H1 (cell line): ENCODE measurements at regions not wholly inside any gene's neighbourhood (a gene's known extent, or its start where the extent isn't known, plus 50 kb on each side); places are given as distances from the start of the nearest gene placed in this dataset.

Experiments used
- CTCF ChIA-PET: fragments of 300-600 bp; sonication (Branson Sonifier 250); formaldehyde crosslinking; loops from one replicate; lab custom pipeline; 2021; ENCODE audit not compliant: partially characterized antibody; lab: Charles Lee
- POLR2A ChIA-PET: fragments of 300-600 bp; sonication (Branson Sonifier 250); formaldehyde crosslinking; loops from one replicate; lab custom pipeline; 2021; ENCODE audit warnings: inconsistent platforms; ENCODE audit not compliant: partially characterized antibody; lab: Charles Lee
- DNase-seq, 2 experiments: peaks; one replicate each; pipeline versions ENCODE4 v3.0.0 to v3.0.0-alpha.2; 2010 to 2022; ENCODE audit warnings: low spot score in 2 of 2, low read depth in 1 of 2, mixed read lengths in 1 of 2
- FAIRE-seq: peaks from 2 replicates; lab custom pipeline; 2011; peaks lifted over from hg19 to GRCh38; lab: Jason Lieb, UNC
- H2AFZ ChIP-seq: 2 replicates; pipeline ENCODE4 v1.8.1; 2012; ENCODE audit warnings: low read length, inconsistent platforms
- H2AK5ac ChIP-seq: 2 replicates; pipeline ENCODE4 v1.6.1; 2013; ENCODE audit warnings: low read depth, low read length
- H2BK120ac ChIP-seq: replicated peaks from 2 replicates; pipeline ENCODE3; 2013; ENCODE audit warnings: low read depth, low read length, inconsistent platforms
- H2BK12ac ChIP-seq: 2 replicates; pipeline ENCODE4 v1.6.1; 2013; ENCODE audit warnings: low read depth, low read length
- H2BK15ac ChIP-seq: 2 replicates; pipeline ENCODE4 v1.6.1; 2013; ENCODE audit warnings: low read length
- H2BK20ac ChIP-seq: 2 replicates; pipeline ENCODE4 v1.6.1; 2013; ENCODE audit warnings: low read length
- H2BK5ac ChIP-seq: 2 replicates; pipeline ENCODE4 v1.6.1; 2013; ENCODE audit warnings: low read depth, low read length
- H3K14ac ChIP-seq: 2 replicates; pipeline ENCODE4 v1.6.1; 2013; ENCODE audit warnings: inconsistent platforms; ENCODE audit not compliant: insufficient read length
- H3K18ac ChIP-seq: 2 replicates; pipeline ENCODE4 v1.6.1; 2013; ENCODE audit warnings: low read length; ENCODE audit errors: extremely low read depth
- H3K23ac ChIP-seq: 2 replicates; pipeline ENCODE4 v1.6.1; 2013; ENCODE audit warnings: inconsistent platforms; ENCODE audit not compliant: insufficient read length
- H3K23me2 ChIP-seq: 2 replicates; pipeline ENCODE4 v1.6.1; 2013; ENCODE audit warnings: low read depth, low read length
- H3K27ac ChIP-seq: 2 replicates; pipeline ENCODE4 v1.6.1; 2011; ENCODE audit warnings: low read depth, low read length, inconsistent platforms
- H3K27me3 ChIP-seq, 4 experiments: replicated peaks in 1 of 4; 1 replicate in 1 of 4; 2 replicates in 3 of 4; pipeline versions ENCODE4 v1.6.1 to v1.8.1; 2011 to 2013; ENCODE audit warnings: low read length in 3 of 4, mild to moderate bottlenecking in 3 of 4, inconsistent platforms in 2 of 4, mixed read lengths in 2 of 4, moderate library complexity in 1 of 4; ENCODE audit not compliant: control insufficient read depth in 3 of 4, insufficient read depth in 3 of 4; ENCODE audit errors: extremely low read depth in 1 of 4
- H3K36me3 ChIP-seq, 4 experiments: 2 replicates each; pipeline versions ENCODE4 v1.6.1 to v1.8.1; 2011 to 2013; ENCODE audit warnings: mild to moderate bottlenecking in 4 of 4, low read length in 3 of 4, moderate library complexity in 2 of 4, control low read depth in 1 of 4, inconsistent platforms in 1 of 4; ENCODE audit not compliant: insufficient read depth in 4 of 4, control insufficient read depth in 2 of 4
- H3K4ac ChIP-seq: replicated peaks from 2 replicates; pipeline ENCODE3; 2013; ENCODE audit warnings: low read length, low read depth, mixed read lengths, inconsistent platforms; ENCODE audit not compliant: insufficient read length
- H3K4me1 ChIP-seq, 4 experiments: replicated peaks in 1 of 4; 1 replicate in 1 of 4; 2 replicates in 3 of 4; pipeline versions ENCODE4 v1.6.1 to v1.8.1; 2011 to 2013; ENCODE audit warnings: low read length in 3 of 4, inconsistent platforms in 2 of 4, mixed read lengths in 1 of 4; ENCODE audit not compliant: insufficient read depth in 4 of 4, control insufficient read depth in 3 of 4
- H3K4me2 ChIP-seq, 2 experiments: 2 replicates each; pipeline versions ENCODE4 v1.6.1 to v1.8.1; 2011 to 2013; ENCODE audit warnings: low read depth in 2 of 2, low read length in 2 of 2, control low read depth in 1 of 2, inconsistent platforms in 1 of 2, mild to moderate bottlenecking in 1 of 2; ENCODE audit not compliant: insufficient read depth in 1 of 2
- H3K4me3 ChIP-seq, 4 experiments: fragments of 200-600, 300-600 bp in 1 of 4; sonication (generic), shearing (Covaris generic), sonication (Bioruptor Twin) in 1 of 4; 2 replicates each; pipeline versions ENCODE4 v1.5.1 to v1.8.1; 2011 to 2016; ENCODE audit warnings: low read length in 4 of 4, low read depth in 3 of 4, control low read depth in 2 of 4, inconsistent platforms in 2 of 4, mild to moderate bottlenecking in 2 of 4, mixed read lengths in 1 of 4, moderate library complexity in 1 of 4; ENCODE audit not compliant: insufficient read depth in 2 of 4; ENCODE audit errors: extremely low read depth in 1 of 4
- H3K56ac ChIP-seq: replicated peaks from 2 replicates; pipeline ENCODE3; 2013; ENCODE audit warnings: low read depth, mild to moderate bottlenecking, mixed read lengths, low read length, inconsistent platforms; ENCODE audit not compliant: insufficient read length
- H3K79me1 ChIP-seq: 2 replicates; pipeline ENCODE4 v1.6.1; 2013; ENCODE audit warnings: low read depth, low read length, control low read depth
- H3K79me2 ChIP-seq, 2 experiments: 2 replicates each; pipeline versions ENCODE4 v1.6.1 to v1.8.1; 2012 to 2013; ENCODE audit warnings: low read length in 2 of 2, mild to moderate bottlenecking in 2 of 2, inconsistent platforms in 1 of 2; ENCODE audit not compliant: insufficient read depth in 2 of 2, control insufficient read depth in 1 of 2
- H3K9ac ChIP-seq, 4 experiments: replicated peaks in 1 of 4; 1 replicate in 1 of 4; 2 replicates in 3 of 4; pipeline versions ENCODE4 v1.6.1 to v1.8.1; 2011 to 2013; ENCODE audit warnings: low read depth in 3 of 4, low read length in 3 of 4, control low read depth in 2 of 4, mild to moderate bottlenecking in 2 of 4, moderate library complexity in 2 of 4, inconsistent platforms in 1 of 4; ENCODE audit errors: extremely low read depth in 1 of 4
- H3K9me3 ChIP-seq, 2 experiments: 2 replicates each; pipeline versions ENCODE4 v1.6.1 to v1.8.1; 2012 to 2013; ENCODE audit warnings: mild to moderate bottlenecking in 2 of 2, moderate library complexity in 2 of 2, control low read depth in 1 of 2, inconsistent platforms in 1 of 2, low read depth in 1 of 2, low read length in 1 of 2, mixed read lengths in 1 of 2; ENCODE audit not compliant: insufficient read depth in 2 of 2
- H4K20me1 ChIP-seq, 2 experiments: replicated peaks in 1 of 2; 2 replicates each; pipeline versions ENCODE3 to v1.8.1; 2011 to 2013; ENCODE audit warnings: inconsistent platforms in 2 of 2, low read length in 2 of 2, mild to moderate bottlenecking in 1 of 2; ENCODE audit not compliant: insufficient read depth in 2 of 2, control insufficient read depth in 1 of 2
- H4K5ac ChIP-seq: 2 replicates; pipeline ENCODE4 v1.6.1; 2013; ENCODE audit warnings: low read length, low read depth, mixed read lengths, inconsistent platforms; ENCODE audit not compliant: insufficient read length
- H4K8ac ChIP-seq: 2 replicates; pipeline ENCODE4 v1.8.0; 2013; ENCODE audit warnings: mild to moderate bottlenecking, moderate library complexity, low read length, inconsistent platforms; ENCODE audit not compliant: insufficient read depth; ENCODE audit errors: extremely low read depth
- H4K91ac ChIP-seq: replicated peaks from 2 replicates; pipeline ENCODE3; 2013; ENCODE audit warnings: low read length, mixed read lengths, inconsistent platforms; ENCODE audit not compliant: insufficient read length
- BRCA1 ChIP-seq: IDR thresholded peaks from 2 replicates; pipeline ENCODE4 v1.6.1; 2012; ENCODE audit warnings: low read depth, low read length, improper control_type of control experiment
- CBX5 ChIP-seq: fragments of 300-800, 300-1000 bp; sonication (generic); IDR thresholded peaks from 2 replicates; pipeline ENCODE4 v1.7.1; 2016; ENCODE audit warnings: antibody characterized with exemption, low read length, low read depth
- CEBPB ChIP-seq: IDR thresholded peaks from 2 replicates; pipeline ENCODE4 v1.6.1; 2012; ENCODE audit warnings: low read depth, low read length
- CREB1 ChIP-seq: IDR thresholded peaks from 2 replicates; pipeline ENCODE4 v1.6.1; 2012; ENCODE audit warnings: inconsistent platforms
- EGR1 ChIP-seq: IDR thresholded peaks from 2 replicates; pipeline ENCODE4 v1.6.1; 2011; ENCODE audit warnings: low read depth, low read length, borderline replicate concordance
- EP300 ChIP-seq, 2 experiments: IDR thresholded peaks; 1 replicate in 1 of 2; 2 replicates in 1 of 2; pipeline ENCODE4 v1.6.1; 2011 to 2012; ENCODE audit warnings: low read depth in 2 of 2, low read length in 2 of 2, mild to moderate bottlenecking in 2 of 2, borderline replicate concordance in 1 of 2, inconsistent platforms in 1 of 2, moderate library complexity in 1 of 2
- HDAC6 ChIP-seq: IDR thresholded peaks from one replicate; pipeline ENCODE4 v1.7.1; 2012; ENCODE audit warnings: low read depth, mild to moderate bottlenecking, inconsistent platforms, low read length, moderate library complexity
- KDM5A ChIP-seq: fragments of 200-600 bp; IDR thresholded peaks from 2 replicates; pipeline ENCODE4 v1.7.1; 2012; ENCODE audit warnings: mild to moderate bottlenecking, low read length, inconsistent platforms, mixed read lengths
- MAFK ChIP-seq: IDR thresholded peaks from 2 replicates; pipeline ENCODE4 v1.6.1; 2012; ENCODE audit warnings: low read depth, mild to moderate bottlenecking, improper control_type of control experiment, low read length
- RAD21 ChIP-seq, 2 experiments: IDR thresholded peaks in 1 of 2; conservative IDR thresholded peaks in 1 of 2; 2 replicates each; pipeline ENCODE4 v1.6.1; 2011; ENCODE audit warnings: low read depth in 2 of 2, low read length in 2 of 2, improper control_type of control experiment in 1 of 2, inconsistent platforms in 1 of 2, mild to moderate bottlenecking in 1 of 2, moderate library complexity in 1 of 2
- RXRA ChIP-seq: IDR thresholded peaks from 2 replicates; pipeline ENCODE4 v1.6.1; 2011; ENCODE audit warnings: low read depth, mild to moderate bottlenecking, low read length, moderate library complexity; ENCODE audit not compliant: insufficient read depth
- SIRT6 ChIP-seq: IDR thresholded peaks from one replicate; pipeline ENCODE4 v1.7.1; 2012; ENCODE audit warnings: low read length, inconsistent platforms
- SP4 ChIP-seq: IDR thresholded peaks from 2 replicates; pipeline ENCODE4 v1.6.1; 2012; ENCODE audit warnings: low read length, inconsistent platforms
- TAF7 ChIP-seq: optimal IDR thresholded peaks from 2 replicates; pipeline ENCODE3; 2011; ENCODE audit warnings: low read depth, mild to moderate bottlenecking, inconsistent platforms, low read length, moderate library complexity, borderline replicate concordance
- WGBS, 2 experiments: shearing (Covaris generic) in 1 of 2; methylation state at CpG; one replicate each; pipeline versions ENCODE4 v1.1.6 to v1.1.7; 2013 to 2015; ENCODE audit warnings: low lambda C conversion rate in 2 of 2, mixed read lengths in 2 of 2, inconsistent platforms in 1 of 2, low coverage in 1 of 2, missing lambda C conversion rate in 1 of 2; ENCODE audit not compliant: insufficient replicate concordance in 2 of 2, insufficient coverage in 1 of 2, insufficient read length in 1 of 2; ENCODE audit errors: extremely low coverage in 1 of 2, missing lambda C conversion rate in 1 of 2; 5-methylcytosine and 5-hydroxymethylcytosine counted together
- TF ChIP-seq, protein P1 (sequence below): IDR thresholded peaks from 2 replicates; pipeline ENCODE4 v1.6.1; 2012; ENCODE audit warnings: inconsistent platforms

- DNase-seq (no peak), FAIRE-seq (no peak)
- no peaks in the 10 kb centered on the region for H3K36me3 ChIP-seq
- no peak overlapping the region for H2BK20ac ChIP-seq
- H2AK5ac ChIP-seq = no peak overlapping the region
- H3K4me2 ChIP-seq = no peak overlapping the region
- ChIA-PET POLR2A (no interaction called here), CTCF (interaction anchor here (0.6 to 1.1 kb wide), 2 partner anchors 8 to 285 kb away, joined by 3 to 4 read pairs; no protein-coding TSS in a partner anchor)
- H2BK120ac ChIP-seq = no peak overlapping the region
- no peak overlapping the region for H4K91ac ChIP-seq
- no peaks in the 10 kb centered on the region for H3K27me3 ChIP-seq
- H3K79me2 ChIP-seq = no peaks in the 10 kb centered on the region
- H4K5ac ChIP-seq = no peak overlapping the region
- WGBS, 2 experiments = 94% methylated on average over 1 of the region's 1 CpG; no CpG with 5 or more reads in 1 of the 2 experiments
- no peak overlapping the region for H2BK5ac ChIP-seq
- H3K23me2 ChIP-seq = no peaks in the 10 kb centered on the region
- H3K14ac ChIP-seq = no peak overlapping the region
- no peaks in the 10 kb centered on the region for H3K4me1 ChIP-seq
- H2BK15ac ChIP-seq = no peak overlapping the region
- H3K79me1 ChIP-seq = no peaks in the 10 kb centered on the region
- no peaks in the 10 kb centered on the region for H4K20me1 ChIP-seq
- no peaks in the 10 kb centered on the region for H3K9me3 ChIP-seq
- H3K4ac ChIP-seq = no peak overlapping the region
- no peak overlapping the region for H2AFZ ChIP-seq
- no peak overlapping the region for H3K27ac ChIP-seq
- no peak overlapping the region for H3K18ac ChIP-seq
- H3K23ac ChIP-seq = no peak overlapping the region
- H3K9ac ChIP-seq = no peak overlapping the region
- H2BK12ac ChIP-seq = no peak overlapping the region
- no peak overlapping the region for H4K8ac ChIP-seq
- no peak overlapping the region for H3K56ac ChIP-seq
- H3K4me3 ChIP-seq = no peak overlapping the region
- no peak for TF ChIP-seq EGR1
- TF ChIP-seq TAF7 = no peak
- no peak for TF ChIP-seq BRCA1
- TF ChIP-seq CREB1 = no peak
- TF ChIP-seq, protein P1, sequence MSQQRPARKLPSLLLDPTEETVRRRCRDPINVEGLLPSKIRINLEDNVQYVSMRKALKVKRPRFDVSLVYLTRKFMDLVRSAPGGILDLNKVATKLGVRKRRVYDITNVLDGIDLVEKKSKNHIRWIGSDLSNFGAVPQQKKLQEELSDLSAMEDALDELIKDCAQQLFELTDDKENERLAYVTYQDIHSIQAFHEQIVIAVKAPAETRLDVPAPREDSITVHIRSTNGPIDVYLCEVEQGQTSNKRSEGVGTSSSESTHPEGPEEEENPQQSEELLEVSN = no peak
- TF ChIP-seq KDM5A = no peak
- no peak for TF ChIP-seq MAFK
- TF ChIP-seq EP300 (IDR thresholded peaks at IDR 0.05; ENCODE audit: borderline replicate concordance in 1 of 2, low read depth in 2 of 2, low read length in 2 of 2) = no peak
- no peak for TF ChIP-seq CEBPB
- no peak for TF ChIP-seq RXRA
- TF ChIP-seq SIRT6 = no peak
- no peak for TF ChIP-seq CBX5
- no peak for TF ChIP-seq SP4
- TF ChIP-seq HDAC6 = no peak
- TF ChIP-seq RAD21 (IDR thresholded peaks at IDR 0.05 in 1 of 2, conservative IDR thresholded peaks at IDR 0.05 in 1 of 2; ENCODE audit: low read depth in 2 of 2, low read length in 2 of 2) = no peak
Observed at GRCh38 chr13:80033286-80033685, 307.6 kb downstream of the SPRY2 start.
